HG03520 (cell line): ENCODE measurements at regions not wholly inside any gene's neighbourhood (a gene's known extent, or its start where the extent isn't known, plus 50 kb on each side); places are given as distances from the start of the nearest gene placed in this dataset.

ENCODE experiments used
- ATAC-seq: cut with Tn5 transposase; IDR thresholded peaks from one replicate; pipeline ENCODE4 v1.9.1; 2021; ENCODE audit warnings: mild to moderate bottlenecking, moderate library complexity; ENCODE audit not compliant: unreplicated experiment

DNA sequence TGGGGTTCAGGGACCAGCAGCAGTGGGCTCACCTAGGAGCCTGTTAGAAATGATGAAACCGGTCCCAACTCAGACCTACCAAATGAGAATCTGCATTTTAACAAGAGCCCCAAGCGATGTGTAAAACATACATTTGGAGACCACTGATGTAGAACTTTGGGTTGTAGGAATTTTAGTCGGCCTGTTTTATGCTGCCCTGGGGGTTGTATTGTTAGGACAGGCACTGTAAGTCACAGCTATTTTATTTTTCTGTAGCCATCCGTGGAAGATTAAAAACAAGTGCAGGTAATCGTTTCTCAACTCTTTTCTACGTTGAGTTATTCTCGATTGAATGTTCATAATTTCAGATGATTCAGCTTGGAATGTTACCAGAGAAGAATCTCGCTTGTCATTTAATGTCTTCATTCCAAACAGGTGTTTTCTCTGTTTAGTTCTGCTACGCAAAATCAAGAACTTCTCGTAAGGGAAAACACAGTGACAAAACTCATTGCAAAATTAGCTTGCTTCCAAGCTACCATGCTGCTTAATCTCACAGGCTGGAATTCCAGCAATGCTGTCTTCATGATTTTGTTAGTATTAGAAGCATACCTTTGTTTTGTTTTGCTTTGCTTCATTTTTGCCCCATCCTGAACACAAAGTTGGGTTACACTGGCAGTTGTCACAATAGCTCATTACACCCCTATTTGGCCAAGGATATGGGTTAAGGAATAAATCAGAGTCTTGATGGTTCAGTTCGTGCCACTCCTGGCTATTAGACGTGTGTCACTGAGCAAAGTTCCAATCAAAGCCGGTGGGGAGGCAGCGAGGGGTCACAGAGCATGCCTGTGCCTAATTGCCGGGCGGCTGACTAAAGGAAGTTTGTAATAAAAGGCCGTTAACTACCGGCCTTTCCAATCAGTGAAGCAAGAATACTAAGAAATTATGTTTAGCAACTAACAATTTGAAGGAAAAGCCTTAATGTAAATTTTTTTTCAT lies 676.9 kb downstream of the GATA3 start:
- no peak for ATAC-seq

- no peak for ATAC-seq
These were observed 684.5 kb downstream of the GATA3 start for GRCh38 chr10:8738987-8739386.

DNA sequence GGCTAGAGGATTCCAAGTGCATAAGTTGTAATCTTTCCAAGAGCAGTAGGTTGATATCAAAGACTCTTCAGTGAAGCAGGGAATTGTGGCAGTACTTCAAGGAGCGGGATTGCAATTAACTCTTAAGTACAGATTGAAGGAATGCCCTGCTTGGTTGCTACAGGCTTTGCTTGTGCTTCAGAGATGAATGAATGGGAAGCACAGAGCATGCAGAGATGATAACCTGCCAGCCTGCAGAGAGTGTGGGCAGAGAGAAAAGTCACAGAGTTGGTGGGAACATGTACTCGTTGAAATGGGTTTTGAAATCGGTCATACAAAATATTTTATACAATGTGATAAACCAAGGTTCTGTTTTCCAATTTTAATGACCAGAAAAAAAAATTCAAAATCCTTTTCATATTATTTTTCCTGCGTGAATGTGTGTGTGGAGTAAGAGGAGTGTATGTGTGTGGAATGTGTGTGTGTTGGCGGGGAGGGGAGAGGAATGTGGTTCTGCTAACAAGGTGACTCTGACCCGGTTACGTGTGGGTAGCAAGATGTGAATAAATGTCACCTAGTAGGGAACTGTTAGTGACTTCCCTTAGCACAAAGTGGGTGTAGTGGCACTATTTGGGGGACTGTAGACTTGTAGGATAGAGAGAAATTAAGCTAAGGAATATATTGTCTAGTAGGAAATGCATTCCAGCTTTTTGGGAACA lies 697.8 kb downstream of the GATA3 start:
- no peak for ATAC-seq

- ATAC-seq, result no peak
These were observed 703.5 kb downstream of the GATA3 start for GRCh38 chr10:8758029-8758428.

DNA sequence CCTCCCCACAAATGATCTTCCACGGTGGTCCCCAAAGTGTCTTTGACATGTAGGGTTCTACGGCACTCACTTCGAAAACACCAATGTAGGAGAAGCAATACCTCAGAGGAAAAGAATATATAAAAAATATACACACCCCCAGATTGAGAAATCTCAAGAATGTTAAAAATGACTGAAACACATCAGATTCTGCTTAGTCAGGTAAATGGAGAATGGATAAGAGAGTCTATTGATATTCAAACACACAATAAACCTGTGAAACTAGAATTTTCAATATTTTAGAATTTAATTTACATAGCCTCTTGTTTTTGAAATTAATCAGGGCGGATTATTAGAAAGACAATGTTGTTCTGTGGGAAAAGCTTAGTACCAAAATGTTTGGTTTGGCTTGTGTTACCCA lies 712.4 kb downstream of the GATA3 start:
- no peak for ATAC-seq

DNA sequence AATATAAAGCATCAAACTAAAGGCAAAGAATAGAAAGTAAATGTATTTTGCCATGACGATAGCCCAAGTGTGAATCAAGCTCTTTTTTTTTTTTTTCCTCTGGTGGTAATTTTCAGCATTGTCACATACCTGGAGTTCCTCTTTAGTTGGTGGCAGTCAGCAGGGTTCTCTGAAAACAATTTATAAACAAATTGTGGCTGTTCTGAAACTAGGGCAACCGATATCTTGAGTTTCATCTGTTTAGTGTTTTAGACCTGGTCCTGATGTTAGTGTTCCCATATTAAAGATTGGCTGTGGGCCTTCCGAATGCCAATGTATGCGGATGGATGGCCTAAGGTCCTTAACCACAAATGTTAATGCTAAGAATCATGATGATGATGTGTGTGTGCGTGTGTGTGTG lies 713.1 kb downstream of the GATA3 start:
- ATAC-seq, result no peak

DNA sequence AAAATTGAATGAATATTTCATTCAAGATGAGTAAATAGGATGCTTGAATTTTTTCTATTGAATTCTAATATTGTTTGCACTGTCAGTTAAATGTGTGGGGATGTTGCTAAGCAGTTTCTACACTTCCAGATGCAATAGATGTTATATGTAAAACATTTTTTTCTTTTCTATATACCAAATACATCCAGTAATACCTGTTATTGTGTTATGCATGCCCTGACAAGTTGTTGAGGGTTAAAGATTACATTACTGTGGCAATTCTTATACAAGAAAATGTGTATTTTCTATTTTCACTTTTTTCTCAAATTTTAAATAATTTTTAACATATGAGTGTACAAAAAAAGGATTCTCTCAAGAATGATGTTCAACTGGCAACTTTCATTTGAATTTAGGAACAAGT lies 713.9 kb downstream of the GATA3 start:
- no peak for ATAC-seq

DNA sequence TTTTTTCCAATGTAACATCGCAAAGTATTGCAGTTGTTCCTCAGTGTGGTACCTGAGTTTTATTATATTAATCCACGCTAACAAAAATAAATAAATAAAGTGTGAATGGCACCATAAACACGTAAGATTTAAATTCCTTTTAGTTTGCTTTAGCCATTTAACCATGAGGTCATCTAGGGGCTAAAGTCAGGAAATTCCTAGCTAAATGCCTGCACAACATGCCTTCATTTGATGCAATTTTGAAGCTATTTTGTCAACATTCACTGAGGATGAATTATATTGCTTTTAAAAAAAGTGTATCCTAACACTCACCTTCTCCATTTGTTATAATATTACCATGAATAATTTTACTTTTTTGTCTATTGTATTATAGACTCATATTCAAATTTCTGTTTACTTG lies 714.4 kb downstream of the GATA3 start:
- ATAC-seq, result no peak

DNA sequence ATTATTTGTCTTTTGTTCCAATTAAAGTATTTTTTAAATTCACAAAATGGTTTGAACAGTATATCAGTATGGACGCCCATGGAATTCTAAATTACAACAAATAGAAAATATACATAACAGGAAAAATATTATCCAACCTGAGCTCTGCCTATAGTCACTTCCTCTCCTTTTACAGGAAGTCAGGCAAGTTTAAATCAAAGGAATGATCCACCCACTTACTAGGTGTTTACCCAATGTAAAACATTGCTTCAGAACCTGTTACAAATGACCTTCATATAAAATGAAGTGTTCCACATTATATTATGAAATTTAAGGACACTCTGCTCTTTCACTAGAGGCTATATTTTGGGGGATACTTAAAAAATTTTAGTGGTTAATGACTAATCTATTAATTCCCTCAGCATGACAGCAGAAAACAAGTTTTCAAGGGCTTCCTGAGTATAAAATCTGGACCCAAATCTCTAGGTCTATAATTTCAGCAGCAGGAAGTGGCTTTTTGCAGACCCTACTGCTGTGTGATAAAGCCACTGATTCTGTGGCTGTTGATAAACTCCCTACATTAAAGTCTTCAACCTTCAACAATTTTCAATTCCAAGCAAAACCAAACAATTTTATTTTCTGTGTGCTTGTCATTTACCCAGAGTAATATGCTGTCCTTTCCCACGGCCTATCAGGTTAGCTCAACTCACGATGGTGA lies 722.6 kb downstream of the GATA3 start:
- ATAC-seq, result no peak

DNA sequence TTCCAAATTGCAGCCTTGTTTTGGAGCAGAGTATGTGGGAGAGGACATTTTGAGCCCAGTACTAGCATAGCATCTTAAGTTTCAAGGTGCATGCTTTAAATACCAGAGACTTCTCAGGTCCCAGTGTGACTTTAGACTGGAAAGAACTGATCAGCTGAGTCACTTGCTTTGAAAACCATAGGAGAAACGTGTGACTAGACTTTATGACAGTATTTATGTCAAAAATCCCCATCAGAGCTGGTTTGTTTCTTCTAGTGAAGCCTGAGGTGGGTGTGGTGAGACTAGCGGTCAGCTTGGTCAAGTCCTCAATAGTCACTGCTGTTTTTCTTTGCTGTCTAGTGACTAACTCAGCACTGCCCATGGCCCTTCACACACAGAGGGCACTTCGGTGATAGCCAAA lies 724.2 kb downstream of the GATA3 start:
- ATAC-seq, result no peak

DNA sequence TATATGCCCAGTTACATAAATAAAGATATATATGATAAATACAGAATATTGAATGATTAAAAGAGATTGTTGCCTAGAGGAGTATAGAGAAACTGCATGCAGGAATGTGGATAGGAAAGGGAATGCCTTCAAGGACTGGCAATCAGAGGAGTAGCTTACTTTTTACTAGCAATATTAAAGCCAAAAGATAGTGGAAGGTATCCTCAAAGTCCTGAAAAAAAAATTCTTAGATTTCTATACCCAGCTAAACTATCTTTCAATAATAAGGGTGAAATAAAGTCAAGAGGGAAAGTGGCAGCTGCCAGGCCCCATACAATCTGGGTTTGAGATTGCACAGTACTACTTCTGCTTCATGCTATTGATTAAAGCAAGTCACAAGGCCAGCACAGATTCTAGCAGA lies 733.2 kb downstream of the GATA3 start:
- ATAC-seq, result no peak

- ATAC-seq, result no peak
These were observed 735.9 kb downstream of the GATA3 start for GRCh38 chr10:8790390-8790789.

- no peak for ATAC-seq
These were observed 740.4 kb downstream of the GATA3 start for GRCh38 chr10:8794860-8795259.

DNA sequence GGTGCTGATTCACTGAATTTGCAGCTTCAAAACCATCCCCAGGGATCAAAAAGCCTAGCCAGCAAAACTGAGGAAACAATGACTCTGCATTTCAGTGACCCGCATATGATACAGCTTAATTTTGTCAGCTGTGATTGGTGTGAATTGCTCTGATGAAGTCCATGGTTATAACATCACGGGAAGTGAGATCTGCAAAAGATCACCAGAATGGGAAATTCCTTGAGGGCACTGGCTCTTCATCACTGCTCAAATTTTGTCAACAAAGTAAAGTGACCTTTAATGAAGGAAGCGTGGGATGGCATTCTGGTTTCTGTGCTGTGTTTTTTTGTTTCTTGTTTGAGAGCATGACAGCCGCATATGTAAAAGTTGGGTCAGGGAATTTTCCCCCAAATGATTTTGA lies 745.9 kb downstream of the GATA3 start:
- ATAC-seq, result no peak

DNA sequence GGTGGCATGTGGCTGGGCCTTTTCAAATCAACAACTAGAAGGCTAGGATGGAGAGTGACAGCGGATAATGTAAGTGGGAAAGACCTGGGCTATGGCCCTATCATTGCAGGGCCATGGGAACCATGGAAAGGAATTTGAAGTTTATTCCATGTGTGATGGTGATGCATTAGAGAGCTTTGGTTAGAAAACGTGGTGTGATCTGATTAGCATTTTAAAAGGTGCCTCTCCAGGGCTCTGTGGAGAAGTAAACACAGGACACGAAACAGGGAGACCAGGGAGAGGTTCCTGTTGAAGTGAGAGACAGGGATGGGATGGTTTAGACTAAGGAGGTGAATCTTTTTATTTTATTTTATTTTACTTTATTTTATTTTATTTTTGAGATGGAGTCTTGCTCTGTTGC lies 749.5 kb downstream of the GATA3 start:
- no peak for ATAC-seq

DNA sequence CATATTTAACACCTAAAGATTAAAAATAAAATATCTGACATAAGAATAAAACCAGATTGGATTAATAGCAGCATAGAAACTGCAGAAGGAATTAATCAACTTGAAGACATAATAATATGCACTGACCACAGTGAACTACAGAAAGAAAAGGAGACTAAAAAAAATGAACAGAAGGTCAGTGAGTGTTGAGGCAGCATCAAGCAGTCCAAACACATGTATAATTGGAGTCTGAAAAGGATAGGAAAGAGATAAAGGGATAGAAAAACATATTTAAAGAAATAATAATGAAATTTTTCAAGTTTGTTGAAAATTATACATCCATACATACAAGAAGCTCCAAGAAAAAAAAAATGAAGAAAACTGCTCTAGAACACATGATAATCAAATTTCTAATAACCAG lies 756.2 kb downstream of the GATA3 start:
- ATAC-seq, result no peak

- ATAC-seq, result no peak
These were observed 756.7 kb downstream of the GATA3 start for GRCh38 chr10:8811201-8811600.

DNA sequence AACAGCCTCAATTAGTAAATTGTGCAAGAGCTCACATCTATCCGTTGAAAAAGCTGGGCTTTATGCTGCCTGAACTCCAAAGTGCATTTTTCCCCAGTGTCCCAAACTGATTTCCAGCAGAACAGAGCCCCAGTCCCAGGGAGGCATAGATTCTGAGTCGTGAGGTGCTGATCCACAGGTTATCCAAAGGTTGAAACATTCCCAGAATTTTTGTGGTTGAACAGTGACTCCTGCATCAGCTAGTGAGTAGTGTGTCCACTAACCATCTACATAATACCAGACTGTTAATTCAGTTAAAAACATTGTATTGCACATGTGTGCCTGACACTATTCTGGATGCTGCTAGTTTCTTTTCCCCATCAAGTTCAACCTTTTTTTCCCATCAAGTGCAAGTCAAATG lies 761.5 kb downstream of the GATA3 start:
- no peak for ATAC-seq

DNA sequence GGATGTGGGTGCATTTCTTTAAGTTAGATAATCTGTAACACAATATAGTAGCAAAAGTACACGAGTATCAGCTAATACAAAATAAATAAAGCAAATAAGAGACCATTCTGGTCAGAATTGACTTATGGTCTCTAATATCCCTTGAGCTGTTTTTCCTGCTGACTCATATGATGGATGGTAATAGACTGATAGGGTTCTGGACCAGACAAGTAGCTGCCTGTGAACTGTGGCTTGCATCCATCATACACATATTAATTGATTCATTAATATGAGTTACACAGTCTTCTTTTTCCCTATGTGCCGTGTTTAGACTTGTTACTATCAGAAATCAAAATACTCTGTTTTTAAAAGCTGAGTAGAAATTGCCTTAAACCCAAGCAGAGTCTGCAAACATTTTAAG lies 762.8 kb downstream of the GATA3 start:
- ATAC-seq, result no peak

- no peak for ATAC-seq
These were observed 771.1 kb downstream of the GATA3 start for GRCh38 chr10:8825611-8826010.

GRCh38 chr10:8829592-8829991 lies 775.1 kb downstream of the GATA3 start:
- ATAC-seq, result no peak

- no peak for ATAC-seq
These were observed 775.6 kb downstream of the GATA3 start for GRCh38 chr10:8830048-8830447.
